Activated CD8-positive, alpha-beta memory T cell treated with anti-CD3 and anti-CD28 coated beads, Interleukin-2, amount 50 U/mL, for 48 hours (primary cell): ENCODE measurements at regions not wholly inside any gene's neighbourhood (a gene's known extent, or its start where the extent isn't known, plus 50 kb on each side); places are given as distances from the start of the nearest gene placed in this dataset.
"Not testable (repeated sequence)": the region's sequence is repeated elsewhere in the genome, so short reads cannot be mapped to it uniquely, and the experiment has no call there.

ENCODE experiments used
- DNase-seq: peaks from one replicate; pipeline ENCODE4 v3.0.0-alpha.2; 2020

GRCh38 chr5:152171888-152172287, 233.2 kb downstream of the NMUR2 start:
- no peak for DNase-seq

GRCh38 chr5:152170350-152170749, 234.7 kb downstream of the NMUR2 start:
- no peak for DNase-seq

- DNase-seq: no peak
These were observed 240.2 kb upstream of the GLRA1 start for GRCh38 chr5:152164860-152165259.

GRCh38 chr5:152159894-152160293, 235.2 kb upstream of the GLRA1 start:
- DNase-seq: not testable (repeated sequence)

- DNase-seq: not testable (repeated sequence)
These were observed 229.8 kb upstream of the GLRA1 start for GRCh38 chr5:152154452-152154851.

- DNase-seq: no peak
These were observed 227.3 kb upstream of the GLRA1 start for GRCh38 chr5:152151940-152152339.

GRCh38 chr5:152151113-152151512, 226.5 kb upstream of the GLRA1 start:
- DNase-seq: no peak

GRCh38 chr5:152147286-152147685, 222.6 kb upstream of the GLRA1 start:
- no peak for DNase-seq

GRCh38 chr5:152146566-152146965, 221.9 kb upstream of the GLRA1 start:
- no peak for DNase-seq

GRCh38 chr5:152144556-152144955, 219.9 kb upstream of the GLRA1 start:
- no peak for DNase-seq

GRCh38 chr5:152144030-152144429, 219.4 kb upstream of the GLRA1 start:
- no peak for DNase-seq

- DNase-seq: peak; percentile 79
These were observed 218.3 kb upstream of the GLRA1 start for GRCh38 chr5:152142840-152143469.

GRCh38 chr5:152140347-152140746, 215.7 kb upstream of the GLRA1 start:
- DNase-seq: no peak

GRCh38 chr5:152137063-152137462, 212.4 kb upstream of the GLRA1 start:
- DNase-seq: no peak

GRCh38 chr5:152136321-152136720, 211.7 kb upstream of the GLRA1 start:
- no peak for DNase-seq

GRCh38 chr5:152135827-152136226, 211.2 kb upstream of the GLRA1 start:
- DNase-seq: no peak

GRCh38 chr5:152125661-152126205, 201.1 kb upstream of the GLRA1 start:
- DNase-seq: no peak

GRCh38 chr5:152124409-152125041, 199.9 kb upstream of the GLRA1 start:
- no peak for DNase-seq

GRCh38 chr5:152118676-152119470, 194.2 kb upstream of the GLRA1 start:
- no peak for DNase-seq

- no peak for DNase-seq
These were observed 192.3 kb upstream of the GLRA1 start for GRCh38 chr5:152116934-152117333.

- DNase-seq: peak; percentile 61
These were observed 188.8 kb upstream of the GLRA1 start for GRCh38 chr5:152113401-152113800.

GRCh38 chr5:152107220-152107619, 182.6 kb upstream of the GLRA1 start:
- no peak for DNase-seq

GRCh38 chr5:152106571-152106970, 181.9 kb upstream of the GLRA1 start:
- no peak for DNase-seq

- DNase-seq: no peak
These were observed 180.4 kb upstream of the GLRA1 start for GRCh38 chr5:152105085-152105484.
